CD4-positive, alpha-beta T cell treated with Interleukin-21 for 1 hour (primary cell): ENCODE measurements at regions not wholly inside any gene's neighbourhood (a gene's known extent, or its start where the extent isn't known, plus 50 kb on each side); places are given as distances from the start of the nearest gene placed in this dataset.

Experiments
- DNase-seq: peaks from one replicate; pipeline ENCODE4 v3.0.0-alpha.2; 2020

DNA sequence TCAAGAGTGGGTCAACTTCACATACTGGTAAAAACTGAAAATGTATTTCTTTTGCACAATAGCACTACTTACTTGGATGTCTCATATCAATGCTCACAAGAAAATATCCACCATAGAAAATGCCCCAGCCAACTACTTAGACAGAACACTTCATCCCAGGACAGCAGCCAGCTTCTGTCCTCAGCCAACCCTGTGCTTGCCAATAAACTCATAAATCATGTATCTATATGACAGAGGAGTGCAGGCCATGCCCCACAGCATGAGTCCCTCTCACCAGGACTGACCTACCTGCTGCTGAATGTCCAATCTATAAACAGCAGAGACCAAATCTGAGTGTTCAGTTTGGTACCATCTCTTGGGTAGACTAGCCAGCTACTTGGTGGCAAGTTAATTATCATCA, 179.3 kb downstream of the OMA1 start:
- DNase-seq, result no peak

DNA sequence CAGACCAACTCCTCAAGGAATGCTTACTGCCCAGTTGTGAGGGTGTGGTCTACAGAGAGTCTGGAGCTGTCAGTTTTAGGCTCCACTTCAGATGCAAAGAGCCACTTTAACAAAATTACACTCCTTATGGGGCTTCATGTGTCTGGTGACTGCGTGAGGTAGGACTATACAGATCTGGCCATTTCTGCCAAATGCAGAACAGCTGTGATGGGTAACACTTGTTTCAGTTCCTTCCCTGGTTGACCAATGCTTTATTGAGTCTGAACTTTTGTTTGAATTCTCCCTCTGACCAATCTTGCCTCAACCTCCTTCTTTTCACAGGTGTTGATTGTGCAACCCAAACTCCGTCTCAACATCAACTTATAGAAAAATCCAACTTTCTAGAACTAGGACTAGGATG, 181.2 kb downstream of the OMA1 start:
- DNase-seq, result no peak

DNA sequence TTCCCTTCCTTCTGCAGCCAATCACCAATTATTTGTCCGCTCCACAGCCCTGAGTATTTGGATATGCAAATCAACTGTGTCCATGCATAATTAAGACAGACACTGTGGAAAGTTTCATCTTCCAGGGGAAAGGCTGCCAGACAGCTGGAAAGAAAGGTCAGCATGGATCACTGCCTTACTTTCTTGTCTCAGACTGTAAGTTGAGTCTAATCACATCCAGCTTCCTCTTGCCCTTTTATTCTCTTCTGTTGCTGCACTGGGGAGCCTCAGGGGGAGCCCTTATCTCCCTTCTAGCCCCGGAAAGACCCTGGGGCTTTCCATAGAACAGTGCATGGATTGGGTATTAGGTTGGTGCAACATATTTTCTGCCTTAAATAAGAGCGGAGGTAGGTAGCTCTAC, 182.9 kb downstream of the OMA1 start:
- no peak for DNase-seq

DNA sequence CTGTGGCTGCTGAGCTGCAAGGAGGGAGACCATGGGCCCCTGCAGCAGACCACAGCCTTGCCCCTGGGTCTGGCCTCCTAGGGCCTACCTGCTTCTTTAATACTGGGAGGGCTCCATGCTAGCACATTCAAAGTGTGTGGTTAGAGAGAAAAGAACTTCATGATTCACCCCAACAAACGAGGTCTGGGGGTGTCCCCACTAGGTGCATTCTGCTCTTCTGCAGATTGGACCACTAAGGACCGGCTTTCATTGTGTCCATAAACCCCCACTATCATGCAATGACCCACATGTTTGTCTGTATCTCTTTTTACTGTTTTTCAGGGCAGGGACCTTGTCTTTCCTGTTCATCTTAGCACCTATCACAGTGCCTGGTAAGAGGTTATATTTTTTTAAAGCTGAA, 185.4 kb downstream of the OMA1 start:
- no peak for DNase-seq

DNA sequence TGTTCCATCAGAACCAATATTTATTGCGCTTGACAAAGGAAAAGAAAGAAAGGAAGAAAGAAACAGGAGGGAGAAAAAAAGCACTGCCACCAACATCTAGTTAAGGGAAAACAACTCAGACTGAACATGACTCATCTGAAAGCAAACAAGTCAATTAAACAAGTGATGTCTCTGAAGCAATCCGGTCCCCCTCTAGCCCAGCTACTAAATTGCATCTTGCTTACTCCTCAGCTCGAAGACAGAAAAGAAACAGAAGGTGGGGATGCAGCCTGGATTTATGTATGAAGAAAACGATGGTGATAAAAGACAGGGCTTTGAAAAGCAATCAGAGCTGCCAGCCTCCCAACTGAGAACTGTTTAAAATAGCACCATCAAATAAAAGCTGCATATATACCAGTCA, 188.2 kb downstream of the OMA1 start:
- DNase-seq, result no peak

DNA sequence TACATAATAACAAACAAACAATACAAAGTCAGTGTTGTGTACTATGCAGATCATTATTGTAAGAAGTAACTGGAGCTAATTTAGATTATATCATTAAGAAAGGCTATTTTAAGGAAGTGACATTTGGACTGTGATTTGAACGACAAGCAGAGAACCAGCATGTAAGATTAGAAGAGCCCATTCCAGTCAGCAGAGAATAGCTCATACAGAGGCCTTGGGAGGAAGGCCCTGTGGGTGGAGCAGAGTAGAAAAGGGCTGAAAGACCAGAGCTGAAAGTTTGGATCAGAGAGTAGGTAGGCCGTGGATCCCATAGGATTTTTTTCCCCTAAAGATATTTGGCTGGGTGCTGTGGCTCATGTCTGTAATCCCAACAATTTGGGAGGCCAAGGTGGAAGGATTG, 190.1 kb downstream of the OMA1 start:
- no peak for DNase-seq

DNA sequence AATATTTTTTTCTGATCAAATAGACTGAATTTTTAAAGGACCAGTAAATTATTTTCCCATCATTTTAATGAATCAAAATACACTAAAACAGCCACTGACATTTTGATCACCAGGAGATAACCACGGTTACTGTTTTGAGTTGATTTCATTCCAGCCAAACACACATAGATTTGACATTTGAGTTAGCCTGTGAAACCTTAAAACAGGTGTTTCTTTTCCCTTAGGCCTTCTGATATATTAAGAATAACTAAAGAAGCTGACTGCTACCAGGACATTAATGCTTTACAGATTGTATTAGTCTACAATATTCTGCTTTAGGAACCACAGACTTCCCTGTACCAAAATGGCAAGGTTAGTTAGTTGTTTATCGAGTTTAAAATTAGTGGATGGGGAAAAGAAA, 193.4 kb downstream of the OMA1 start:
- DNase-seq, result no peak

DNA sequence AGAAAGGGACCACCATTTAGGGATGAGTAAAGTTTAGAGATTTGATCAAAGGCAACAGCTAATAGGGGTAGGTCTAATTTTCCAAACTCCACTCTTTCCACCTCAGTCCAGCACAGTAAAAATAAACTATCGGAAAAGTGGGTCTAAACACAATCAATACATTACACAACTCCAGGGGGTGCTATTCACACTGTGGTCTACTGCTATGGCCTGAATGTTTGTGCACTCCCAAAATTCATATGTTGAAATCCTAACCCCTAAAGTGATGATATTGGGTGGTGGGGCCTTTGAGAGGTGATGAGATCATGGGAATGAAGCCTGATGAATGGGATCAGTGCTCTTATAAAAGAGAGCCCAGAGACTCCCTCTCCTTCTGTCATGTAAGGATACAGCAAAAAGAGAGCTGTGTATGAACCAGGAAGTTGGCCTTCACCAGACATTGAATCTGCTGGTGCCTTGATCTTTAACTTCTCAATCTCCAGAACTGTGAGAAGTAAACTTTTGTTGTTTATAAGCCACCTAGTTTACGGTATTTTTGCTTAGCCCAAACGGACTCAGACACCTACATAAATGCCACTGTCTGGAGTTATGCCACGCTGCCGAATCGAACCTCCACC, 193.9 kb downstream of the OMA1 start:
- DNase-seq, result no peak

DNA sequence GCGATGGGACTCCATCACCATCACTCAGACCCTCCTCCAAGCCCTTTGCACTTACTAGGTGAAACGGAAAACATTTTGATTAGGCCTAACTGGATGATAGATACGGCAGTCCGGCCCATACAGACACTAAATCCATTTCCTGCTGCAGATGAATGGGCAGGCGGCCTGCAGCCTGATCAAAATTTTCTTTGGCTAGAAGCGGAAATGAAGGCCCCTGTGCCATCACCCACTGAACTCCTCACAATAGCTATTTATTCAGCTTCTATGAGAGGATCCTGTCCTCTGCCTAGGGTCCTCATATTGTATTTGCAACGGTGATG, 200.5 kb downstream of the OMA1 start:
- no peak for DNase-seq

DNA sequence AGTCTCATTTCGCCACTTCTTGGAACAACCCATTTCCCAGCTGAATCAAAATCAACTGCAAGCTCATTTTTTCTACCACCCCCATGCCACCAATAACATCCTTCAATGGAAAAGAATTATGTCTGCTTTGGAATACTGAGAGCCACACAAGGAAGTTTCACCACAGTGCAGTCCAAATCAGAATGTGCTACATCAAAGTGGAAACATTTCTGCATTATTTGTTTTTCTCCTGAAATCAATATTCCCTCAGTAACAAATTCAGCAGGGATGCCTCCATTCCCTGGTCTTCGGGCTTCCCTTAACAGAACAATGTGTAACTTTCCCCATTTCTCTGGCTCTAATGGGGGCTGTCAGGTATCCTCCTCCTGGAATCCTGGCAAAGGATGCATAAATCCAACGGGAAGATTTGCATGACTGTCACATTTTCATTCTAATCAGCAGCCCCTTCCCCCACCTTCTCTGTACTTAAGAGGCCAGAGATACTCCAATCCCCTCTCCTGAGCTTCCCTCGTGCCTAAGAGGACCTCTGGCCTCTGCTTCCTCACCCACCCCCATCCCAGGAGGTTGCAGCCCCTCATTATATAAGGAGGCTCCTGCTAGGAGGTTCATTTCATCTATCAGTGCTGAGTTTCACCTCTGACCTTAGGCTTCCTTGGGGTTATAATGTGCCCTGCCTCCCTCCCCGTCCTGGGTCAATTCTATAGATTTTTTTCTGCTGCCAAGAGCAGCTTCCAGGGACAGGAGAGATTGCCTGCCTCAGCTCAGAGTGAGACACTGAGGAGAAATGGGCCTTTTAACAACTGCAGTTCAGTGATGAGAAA, 201.1 kb downstream of the OMA1 start:
- no peak for DNase-seq

DNA sequence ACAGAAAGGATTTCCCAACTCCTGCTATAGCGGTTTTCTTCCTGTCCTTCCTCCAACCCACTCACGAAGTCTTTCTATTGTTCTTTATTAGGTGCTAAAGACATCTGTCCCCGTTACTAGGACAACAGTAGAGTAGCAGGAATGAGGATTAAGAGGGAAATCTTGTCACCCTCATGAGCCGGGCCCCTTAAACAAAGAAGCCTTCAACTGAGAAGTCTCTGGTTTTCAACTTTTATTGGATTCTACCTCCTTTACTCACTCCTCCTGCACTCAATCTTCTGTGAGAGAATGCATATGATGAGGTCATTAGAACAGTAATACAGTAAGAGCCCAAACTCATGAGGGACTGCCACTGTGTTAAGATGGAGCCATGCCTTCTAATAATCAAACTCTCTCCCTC, 206.3 kb downstream of the OMA1 start:
- no peak for DNase-seq

DNA sequence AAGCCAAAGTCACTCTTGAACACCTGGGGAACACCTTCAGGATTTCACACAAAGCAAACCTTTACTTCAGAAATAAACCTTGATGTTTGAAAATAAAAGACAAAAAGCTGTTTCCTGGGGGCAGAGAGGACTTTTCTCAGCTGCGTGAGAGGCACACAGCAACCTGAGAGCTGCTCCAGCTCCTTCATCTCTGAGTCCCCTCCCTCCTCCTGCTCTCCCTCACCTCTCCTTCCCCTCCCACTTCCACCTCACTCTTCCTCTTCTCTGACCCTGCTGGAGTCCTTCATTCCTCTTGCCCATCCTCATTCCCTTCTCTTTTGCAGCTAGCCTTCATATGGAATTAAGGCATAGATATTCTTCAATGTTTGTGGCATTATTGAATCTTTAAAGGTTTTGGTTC, 208.4 kb downstream of the OMA1 start:
- DNase-seq, result no peak

DNA sequence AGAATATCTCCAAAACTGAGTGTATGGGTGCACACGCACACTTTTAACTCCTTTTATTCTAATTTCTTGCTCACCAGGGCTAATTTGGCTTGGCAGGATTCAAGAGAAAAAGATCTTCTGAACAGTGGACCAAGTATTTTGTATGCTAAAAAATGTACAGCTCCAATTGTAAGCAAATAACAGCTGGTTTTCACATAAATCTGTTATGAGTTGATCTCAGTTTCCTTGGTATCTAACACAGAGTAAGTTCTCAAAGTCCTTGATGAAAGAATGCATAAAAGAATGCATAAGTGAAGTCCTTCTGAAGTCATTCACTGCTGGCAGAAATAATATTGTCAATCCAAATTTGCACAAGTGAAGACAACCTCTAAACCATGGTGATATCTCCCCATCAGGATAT, 213.0 kb downstream of the OMA1 start:
- DNase-seq, result no peak

DNA sequence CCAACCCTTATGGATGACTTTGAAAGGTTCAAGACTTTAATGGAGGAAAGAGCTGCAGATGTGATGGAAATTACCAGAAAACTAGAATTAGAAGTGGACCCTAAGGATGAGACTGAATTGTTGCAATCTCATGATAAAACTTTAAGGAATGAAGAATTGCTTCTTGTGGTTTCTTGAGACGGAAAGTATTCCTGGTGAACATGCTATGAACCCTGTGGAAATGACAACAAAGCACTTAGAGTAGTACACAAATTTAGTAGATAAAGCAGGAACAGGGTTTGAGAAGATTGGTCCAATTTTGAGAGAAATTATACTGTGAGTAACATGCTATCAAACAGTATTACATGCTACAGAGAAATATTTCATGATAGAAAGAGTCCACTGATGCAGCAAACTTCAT, 215.4 kb downstream of the OMA1 start:
- DNase-seq, result no peak

DNA sequence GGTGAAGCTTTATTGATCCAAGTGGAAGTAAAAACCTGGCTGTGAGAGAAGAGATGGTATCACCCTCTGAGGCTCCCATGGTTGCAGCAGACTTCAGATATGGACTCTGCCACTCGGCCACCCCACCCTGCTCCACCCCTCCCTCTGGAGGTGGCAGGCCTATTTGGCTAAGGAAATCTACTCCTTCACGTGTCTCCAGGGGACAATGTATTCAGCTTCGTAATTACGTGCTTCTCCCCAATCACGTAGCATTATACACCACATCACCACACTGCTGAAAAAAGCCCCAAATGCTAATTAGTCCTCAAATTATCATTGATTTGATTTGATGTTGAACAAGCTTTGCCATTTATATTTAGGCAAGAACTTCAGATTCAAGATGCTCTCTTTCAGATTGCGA, 220.7 kb downstream of the OMA1 start:
- DNase-seq, result no peak

DNA sequence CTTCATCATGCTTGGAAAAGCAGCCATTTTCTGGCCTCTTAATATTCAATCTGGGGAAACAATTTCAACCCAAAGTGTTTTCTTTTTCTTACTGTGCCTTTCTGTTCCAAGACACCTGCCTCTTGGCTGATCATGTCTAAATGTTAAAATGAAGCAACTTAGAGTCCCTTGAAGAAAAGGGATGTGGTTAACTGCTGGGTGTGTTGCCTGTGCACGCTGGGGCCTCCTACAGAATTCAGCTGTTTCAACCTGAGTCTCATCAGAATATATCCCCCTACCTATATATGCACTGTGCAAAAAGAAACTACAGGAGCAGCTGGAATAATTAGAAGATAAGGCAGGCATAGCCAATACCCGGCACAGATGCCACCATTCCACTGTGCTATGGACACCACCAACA, 222.0 kb downstream of the OMA1 start:
- no peak for DNase-seq

DNA sequence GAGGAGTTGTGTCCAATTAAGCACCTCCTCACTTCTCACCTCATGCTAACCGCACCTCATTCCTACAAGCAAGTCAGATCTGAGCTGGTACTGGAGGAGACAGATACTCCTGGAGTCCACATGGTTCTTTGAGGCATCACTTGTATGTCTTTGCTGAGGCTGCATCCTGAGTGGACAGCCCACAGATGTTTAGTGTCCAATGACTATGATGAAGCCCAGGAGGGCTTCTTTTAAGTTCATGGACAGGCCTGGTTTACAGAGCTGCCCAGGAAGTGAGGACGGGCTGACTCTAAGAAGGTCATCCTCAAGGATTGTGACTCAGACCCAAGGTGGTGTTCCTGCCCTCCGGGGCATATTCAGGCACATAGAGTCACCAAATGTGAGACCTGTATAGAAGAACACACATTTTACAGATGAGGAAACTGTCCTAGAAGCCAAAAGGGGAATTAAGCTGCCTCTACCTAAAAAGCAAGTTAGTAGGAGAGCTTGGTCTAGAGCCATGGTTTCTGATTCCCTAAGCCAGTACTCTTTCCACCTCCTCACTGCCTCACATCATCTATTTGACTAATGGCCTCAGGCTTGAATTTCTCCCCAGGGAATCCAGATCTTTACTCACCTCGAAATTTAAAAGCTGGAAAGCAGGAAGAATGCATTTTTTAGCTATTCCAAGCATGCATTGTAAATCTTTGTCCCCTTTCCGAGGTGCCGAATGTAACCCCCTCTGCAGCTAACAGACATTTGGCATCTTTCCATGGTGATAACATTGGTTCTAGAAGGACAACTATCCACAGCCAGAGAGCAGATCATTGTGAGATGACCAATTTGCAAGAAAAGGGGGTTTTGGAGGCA, 228.1 kb downstream of the OMA1 start:
- no peak for DNase-seq

DNA sequence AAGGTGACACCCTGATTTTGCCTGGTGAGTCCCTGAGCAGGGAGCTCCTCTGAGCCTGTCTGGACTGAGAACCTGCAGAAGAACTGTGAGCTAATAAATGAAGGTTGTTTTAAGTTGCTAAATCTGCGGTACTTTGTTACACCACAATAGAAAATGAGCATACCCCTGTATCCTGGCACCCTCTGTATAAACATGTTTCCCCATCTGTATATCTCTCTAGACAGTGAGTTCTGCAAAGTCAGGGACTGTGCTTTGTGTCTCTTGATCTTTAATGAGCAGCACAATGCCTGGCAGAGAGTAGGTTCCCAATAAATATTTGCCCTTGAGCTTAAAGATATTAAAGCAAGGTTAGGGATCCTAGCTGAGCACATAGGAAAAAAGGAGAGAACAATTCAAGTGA, 228.8 kb downstream of the OMA1 start:
- DNase-seq, result no peak

DNA sequence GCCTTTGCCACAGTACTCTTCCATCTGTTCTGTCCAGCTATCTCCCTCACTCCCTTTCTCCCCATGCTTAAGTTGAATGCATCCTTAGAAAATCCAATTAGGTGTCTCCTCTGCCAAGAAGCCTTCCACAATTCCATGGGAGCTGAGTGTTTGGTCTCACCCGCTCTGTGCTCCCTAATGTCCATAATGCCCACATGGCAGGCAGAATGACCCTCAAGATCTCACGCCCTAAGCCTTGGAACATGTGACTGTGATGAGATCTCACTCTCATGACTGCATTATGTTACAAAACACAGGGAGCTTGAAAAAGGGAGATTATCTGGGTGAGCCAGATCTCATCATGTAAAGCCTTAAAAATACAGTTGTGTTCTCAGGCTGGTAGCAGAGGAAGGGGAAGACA, 229.4 kb downstream of the OMA1 start:
- DNase-seq, result no peak

DNA sequence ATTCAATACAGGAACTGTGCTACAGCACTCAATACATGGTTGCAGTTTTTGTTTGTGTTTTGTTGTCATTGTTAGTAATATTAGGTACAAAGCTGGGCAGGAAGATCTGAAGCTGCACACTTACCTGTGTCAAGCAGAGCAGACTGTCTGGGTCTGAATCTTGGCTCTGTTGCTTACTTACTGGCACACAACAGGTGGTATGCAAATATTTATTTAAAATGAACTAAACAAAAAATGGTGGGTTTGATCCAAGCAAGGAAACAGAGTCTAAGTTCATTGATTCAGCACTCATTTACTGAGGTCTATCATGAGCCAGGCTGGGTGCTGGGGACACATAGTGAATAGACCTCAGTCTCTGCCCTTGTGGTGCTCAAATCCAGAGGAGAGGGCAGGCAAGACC, 230.4 kb downstream of the OMA1 start:
- DNase-seq, result no peak

DNA sequence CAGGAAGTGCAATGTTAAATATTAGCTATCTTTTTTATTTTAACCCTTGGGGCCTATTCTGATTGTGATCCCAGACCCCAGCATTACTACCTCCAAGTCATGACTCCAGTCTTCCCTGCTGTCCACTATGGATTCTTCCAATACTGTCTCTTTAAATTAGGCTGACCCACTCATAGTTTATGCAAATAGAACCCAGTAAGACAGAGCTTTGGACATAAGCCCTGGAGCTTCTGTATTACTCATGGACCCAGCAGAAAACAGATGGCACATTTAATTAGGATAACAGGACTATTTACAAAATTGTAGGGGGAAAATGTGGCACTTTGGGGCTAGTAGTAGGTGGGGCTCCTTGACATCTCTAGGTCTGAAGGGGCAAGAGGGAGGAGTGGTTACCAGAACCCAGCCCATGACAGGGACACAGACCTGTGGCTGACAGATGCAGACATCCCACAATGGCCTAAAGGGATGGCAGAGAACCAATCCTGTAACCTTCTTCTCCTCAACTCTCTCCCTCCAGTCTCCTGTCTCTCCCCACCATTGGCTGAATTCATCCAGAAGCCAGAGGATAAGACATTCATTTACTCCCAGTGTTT, 233.5 kb downstream of the OMA1 start:
- no peak for DNase-seq

DNA sequence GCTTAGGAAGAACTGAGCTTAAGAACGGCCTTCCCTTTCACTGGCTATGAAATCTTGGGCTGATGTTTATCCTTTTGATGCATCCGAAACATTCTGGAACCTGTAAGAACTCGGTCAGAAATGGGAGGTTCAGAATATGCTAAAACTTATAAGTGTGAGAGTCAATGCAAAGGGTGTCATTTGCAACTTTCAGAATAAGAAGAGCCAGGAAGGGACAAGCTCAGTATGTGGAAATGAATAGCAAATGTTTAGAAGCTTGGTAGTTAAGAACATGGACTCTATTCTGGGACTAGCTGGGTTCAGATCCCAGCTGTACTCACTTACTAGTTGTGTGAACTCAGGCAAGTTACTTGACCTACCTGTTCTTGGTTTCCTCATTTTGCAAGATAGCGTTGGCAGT, 234.1 kb downstream of the OMA1 start:
- DNase-seq, result no peak

DNA sequence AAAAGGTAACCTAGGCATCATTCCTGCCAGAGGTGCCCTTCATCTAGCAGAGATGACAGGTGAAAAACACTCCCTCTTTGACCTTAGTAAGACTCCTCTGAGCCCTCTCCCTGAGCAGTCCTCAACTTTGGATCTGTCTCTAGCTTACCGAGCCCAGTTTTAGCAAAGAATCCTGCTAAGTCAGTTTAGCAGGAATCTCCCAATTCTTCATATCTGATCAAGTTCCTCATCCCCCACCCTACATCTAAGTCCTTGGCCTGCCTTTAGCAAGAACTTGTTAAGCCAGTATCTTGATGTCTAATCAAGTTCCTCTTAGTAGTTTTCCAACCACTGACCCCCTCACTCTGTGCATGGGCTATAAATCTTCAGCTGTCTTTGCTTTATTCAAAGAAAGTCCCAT, 235.6 kb downstream of the OMA1 start:
- DNase-seq, result no peak

DNA sequence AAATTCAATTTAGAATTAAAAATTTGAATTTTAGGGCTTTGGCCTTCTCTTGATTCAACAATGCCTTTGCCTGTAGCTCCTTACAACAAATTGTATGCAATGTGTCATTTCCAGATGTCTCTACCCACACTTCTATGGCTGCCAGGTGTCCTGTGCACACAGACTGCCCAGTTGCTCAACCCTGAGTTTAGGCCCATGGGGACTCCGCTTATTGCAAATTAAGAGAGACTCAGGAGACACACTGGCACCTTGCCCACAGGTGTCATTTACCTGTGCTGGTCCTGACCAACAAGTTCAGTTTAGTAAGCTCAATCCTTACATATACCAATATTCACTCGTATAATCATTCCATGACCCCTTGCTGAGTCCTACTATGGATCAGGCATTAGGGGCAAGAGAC, 236.1 kb downstream of the OMA1 start:
- no peak for DNase-seq
